ENCODE measurements at regions not wholly inside any gene's neighbourhood (a gene's known extent, or its start where the extent isn't known, plus 50 kb on each side); places are given as distances from the start of the nearest gene placed in this dataset.

DNA sequence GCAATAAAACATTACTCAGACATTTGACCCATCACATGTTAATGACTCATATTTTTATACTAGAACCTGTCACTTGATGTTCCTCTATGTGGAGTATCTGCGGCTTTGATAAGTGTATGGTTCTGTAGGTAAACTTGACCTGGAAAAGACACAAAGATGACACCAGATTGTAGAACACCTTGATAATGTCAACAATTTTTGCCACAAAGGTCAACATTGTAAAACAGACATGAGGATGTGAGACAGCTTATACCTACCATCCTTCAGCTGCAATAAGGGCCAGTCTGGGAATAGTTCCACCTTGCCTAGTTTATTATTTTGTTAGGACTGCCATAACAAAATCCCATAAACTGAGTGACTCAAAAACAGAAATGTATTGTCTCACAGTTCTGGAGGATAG, 202.4 kb downstream of the LMBRD1 start:
- intact Hi-C loops (cut with micrococcal nuclease) = no loop called here
- CTCF ChIA-PET = no interaction called here
- no peak for FAIRE-seq

More for the DNA sequence above, 202.4 kb downstream of the LMBRD1 start:
- Histone ChIP-seq H3K9me1 (replicated peaks; ENCODE audit: control insufficient read depth, extremely low read depth, insufficient read depth, low read length) (no peaks in the 10 kb centered on the region), H3K9ac (replicated peaks; ENCODE audit: extremely low read depth, insufficient read depth, low read length) (no peak overlapping the region), H4K20me1 (replicated peaks; ENCODE audit: control insufficient read depth, extremely low read depth, insufficient read depth, low read length) (no peaks in the 10 kb centered on the region), H3K4me1 (ENCODE audit: control insufficient read depth, extremely low read depth, insufficient read depth, low read length) (no peaks in the 10 kb centered on the region), H3K27ac (ENCODE audit: insufficient read depth, low read depth, low read length) (no peak overlapping the region), H2AFZ (ENCODE audit: low read depth, low read length) (no peak overlapping the region), H3K27me3 (ENCODE audit: control insufficient read depth in 2 of 2, insufficient read depth in 2 of 2, low read length in 2 of 2) (no peaks in the 10 kb centered on the region), H3K36me3 (ENCODE audit: control insufficient read depth in 2 of 2, extremely low read depth in 1 of 2, insufficient read depth in 2 of 2, low read length in 2 of 2) (no peaks in the 10 kb centered on the region), H3K4me2 (ENCODE audit: insufficient read depth, low read length) (no peak overlapping the region), H3K4me3 (replicated peaks in 1 of 3; ENCODE audit: insufficient read depth in 1 of 3, low read depth in 1 of 3, low read length in 3 of 3) (no peak overlapping the region), H3K79me2 (ENCODE audit: control insufficient read depth, insufficient read depth, low read length) (no peaks in the 10 kb centered on the region), H3K9me3 (replicated peaks; ENCODE audit: control insufficient read depth, insufficient read depth, low read length) (no peaks in the 10 kb centered on the region)
- TF ChIP-seq, protein P1, sequence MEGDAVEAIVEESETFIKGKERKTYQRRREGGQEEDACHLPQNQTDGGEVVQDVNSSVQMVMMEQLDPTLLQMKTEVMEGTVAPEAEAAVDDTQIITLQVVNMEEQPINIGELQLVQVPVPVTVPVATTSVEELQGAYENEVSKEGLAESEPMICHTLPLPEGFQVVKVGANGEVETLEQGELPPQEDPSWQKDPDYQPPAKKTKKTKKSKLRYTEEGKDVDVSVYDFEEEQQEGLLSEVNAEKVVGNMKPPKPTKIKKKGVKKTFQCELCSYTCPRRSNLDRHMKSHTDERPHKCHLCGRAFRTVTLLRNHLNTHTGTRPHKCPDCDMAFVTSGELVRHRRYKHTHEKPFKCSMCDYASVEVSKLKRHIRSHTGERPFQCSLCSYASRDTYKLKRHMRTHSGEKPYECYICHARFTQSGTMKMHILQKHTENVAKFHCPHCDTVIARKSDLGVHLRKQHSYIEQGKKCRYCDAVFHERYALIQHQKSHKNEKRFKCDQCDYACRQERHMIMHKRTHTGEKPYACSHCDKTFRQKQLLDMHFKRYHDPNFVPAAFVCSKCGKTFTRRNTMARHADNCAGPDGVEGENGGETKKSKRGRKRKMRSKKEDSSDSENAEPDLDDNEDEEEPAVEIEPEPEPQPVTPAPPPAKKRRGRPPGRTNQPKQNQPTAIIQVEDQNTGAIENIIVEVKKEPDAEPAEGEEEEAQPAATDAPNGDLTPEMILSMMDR (IDR thresholded peaks at IDR 0.05; ENCODE audit: extremely low read depth in 1 of 2, insufficient read depth in 1 of 2, low read depth in 1 of 2, low read length in 2 of 2) = no peak
- no peak for TF ChIP-seq MYC (IDR thresholded peaks at IDR 0.05; ENCODE audit: low read depth, low read length)
- TF ChIP-seq JUN (IDR thresholded peaks at IDR 0.05; ENCODE audit: borderline replicate concordance, insufficient read depth, insufficient read length, low read depth) = no peak
- no peak for TF ChIP-seq FOS (IDR thresholded peaks at IDR 0.05; ENCODE audit: borderline replicate concordance, insufficient read depth, low read length)
- TF ChIP-seq EZH2 (IDR thresholded peaks at IDR 0.05; ENCODE audit: borderline replicate concordance, low read depth, low read length, severe bottlenecking) = no peak
- TF ChIP-seq, protein P2, sequence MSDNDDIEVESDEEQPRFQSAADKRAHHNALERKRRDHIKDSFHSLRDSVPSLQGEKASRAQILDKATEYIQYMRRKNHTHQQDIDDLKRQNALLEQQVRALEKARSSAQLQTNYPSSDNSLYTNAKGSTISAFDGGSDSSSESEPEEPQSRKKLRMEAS (IDR thresholded peaks at IDR 0.05; ENCODE audit: insufficient read depth, insufficient read length) = no peak
- no peak for TF ChIP-seq POLR2A (IDR thresholded peaks at IDR 0.05; ENCODE audit: low read depth, low read length)
- no peak for TF ChIP-seq POLR2AphosphoS5 (IDR thresholded peaks at IDR 0.05; ENCODE audit: insufficient read depth, low read depth, low read length)
- no peak for TF ChIP-seq GATA2 (IDR thresholded peaks at IDR 0.05; ENCODE audit: insufficient read depth, insufficient read length, low read depth, low read length)
- dilution Hi-C loops (cut with MboI; ENCODE audit: extremely low pct_ligation_motif_present, low sequenced_read_pairs) = no loop called here
- DNase-seq (ENCODE audit: low read depth, low spot score) = no peak
- no TSS peak for BruUV-seq (replicated peaks)
- POLR2A ChIA-PET = no interaction called here
